MM.1S (cell line): ENCODE measurements at regions not wholly inside any gene's neighbourhood (a gene's known extent, or its start where the extent isn't known, plus 50 kb on each side); places are given as distances from the start of the nearest gene placed in this dataset.

Experiments
- CTCF ChIP-seq: fragments of 300-600 bp; sonication (generic); IDR thresholded peaks from 2 replicates; pipeline ENCODE4 v1.5.1; 2016; ENCODE audit warnings: antibody characterized with exemption, low read length, mixed read lengths
- EZH2phosphoT487 ChIP-seq: fragments of 300-600 bp; sonication (generic); IDR thresholded peaks from 2 replicates; pipeline ENCODE4 v1.6.1; 2018; ENCODE audit warnings: antibody characterized with exemption, low read length

DNA sequence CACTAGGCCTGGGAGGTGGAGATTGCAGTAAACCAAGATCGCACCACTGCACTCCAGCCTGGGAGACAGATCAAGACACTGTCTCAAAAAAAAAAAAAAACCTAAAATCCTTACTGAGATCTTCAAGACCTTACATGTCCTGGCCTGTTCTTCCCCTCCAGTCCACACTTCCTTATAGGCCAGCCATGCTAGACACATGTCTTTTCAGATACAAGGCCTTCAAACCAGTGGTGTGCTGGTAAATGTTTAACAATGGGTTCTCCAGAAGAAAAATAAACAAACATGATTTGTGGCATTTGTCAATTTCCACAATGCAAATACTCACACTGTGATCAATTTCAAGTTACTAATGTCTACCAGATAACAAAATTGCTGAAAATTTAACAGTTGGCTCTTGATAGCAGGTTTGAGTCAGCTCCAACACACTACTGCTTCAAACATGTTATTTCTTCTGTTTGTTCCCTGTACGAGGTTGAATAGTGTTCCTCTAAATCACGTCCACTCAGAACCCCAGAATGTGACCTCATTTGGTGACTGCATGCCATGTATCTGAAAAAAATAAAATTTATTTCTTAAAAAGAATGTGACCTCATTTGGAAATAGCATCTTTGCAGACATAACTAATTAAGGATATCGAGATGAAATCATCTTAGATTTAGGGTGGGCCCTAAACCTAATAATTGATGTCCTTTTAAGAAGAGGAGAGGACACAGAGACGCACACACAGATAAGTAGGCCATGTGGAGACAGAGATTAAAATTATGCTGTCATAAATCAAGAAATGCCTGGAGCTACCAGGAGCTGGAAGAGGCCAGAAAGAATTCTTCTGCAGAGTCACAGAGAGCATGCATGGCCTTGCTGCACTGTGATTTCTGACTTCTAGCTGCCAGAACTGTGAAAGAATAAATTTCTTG, 144.4 kb downstream of the ZNF674 start:
- TF ChIP-seq CTCF (no peak), EZH2phosphoT487 (no peak)
